ENCODE measurements at regions not wholly inside any gene's neighbourhood (a gene's known extent, or its start where the extent isn't known, plus 50 kb on each side); places are given as distances from the start of the nearest gene placed in this dataset.

DNA sequence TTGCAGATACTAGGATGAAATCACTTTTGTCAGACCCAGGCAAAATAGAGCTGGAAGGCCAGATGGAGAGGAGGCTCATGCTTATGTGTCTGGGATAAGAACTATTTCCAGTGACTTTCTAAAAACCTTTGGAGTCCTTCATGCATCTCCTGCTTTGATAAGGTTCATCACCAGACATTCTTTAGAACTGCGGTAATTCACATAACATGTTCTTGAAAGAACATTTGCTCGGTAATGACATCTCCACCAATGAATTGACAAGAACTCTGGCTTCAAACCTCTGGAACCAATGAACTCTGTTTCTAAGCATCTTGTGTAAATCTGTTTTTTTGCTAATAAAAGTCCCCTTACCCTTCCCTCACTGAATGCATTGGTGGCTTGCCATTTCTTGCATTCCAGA, 112.0 kb upstream of the KL start:
- Histone ChIP-seq H3K27me3 (ENCODE audit: insufficient read depth, low read length) (no peaks in the 10 kb centered on the region), H2BK12ac (ENCODE audit: insufficient read length, low read depth, low read length) (no peak overlapping the region), H2BK120ac (ENCODE audit: low read depth, low read length, poor library complexity, severe bottlenecking) (no peak overlapping the region), H3K23ac (ENCODE audit: insufficient read length, low read depth, low read length) (no peak overlapping the region), H3K14ac (ENCODE audit: insufficient read depth, low read length) (no peak overlapping the region), H3K4ac (ENCODE audit: low read depth, low read length) (no peak overlapping the region), H4K91ac (ENCODE audit: insufficient read length, low read depth, low read length) (no peak overlapping the region), H3K79me1 (ENCODE audit: insufficient read depth, low read depth, low read length, poor library complexity, severe bottlenecking) (no peaks in the 10 kb centered on the region), H3T11ph (ENCODE audit: low read length) (no peak overlapping the region), H2AK5ac (ENCODE audit: insufficient read length, low read length) (no peak overlapping the region), H4K8ac (replicated peaks; ENCODE audit: insufficient read length, low read depth, low read length) (no peak overlapping the region), H2BK5ac (ENCODE audit: insufficient read length, low read length) (no peak overlapping the region), H3K4me2 (ENCODE audit: insufficient read depth, insufficient read length, low read length) (no peak overlapping the region), H3K56ac (ENCODE audit: insufficient read length, low read depth, low read length) (no peak overlapping the region), H3K27ac (ENCODE audit: insufficient read length, low read depth, low read length) (no peak overlapping the region), H3K9ac (ENCODE audit: extremely low read depth, insufficient read length, low read length) (no peak overlapping the region), H2BK20ac (ENCODE audit: low read depth, low read length, poor library complexity, severe bottlenecking) (no peak overlapping the region), H3K79me2 (ENCODE audit: insufficient read depth, low read length) (no peaks in the 10 kb centered on the region), H4K20me1 (ENCODE audit: control insufficient read depth, insufficient read depth, insufficient read length) (no peaks in the 10 kb centered on the region), H3K9me3 (ENCODE audit: control insufficient read depth, low read depth, low read length) (no peaks in the 10 kb centered on the region), H3K23me2 (ENCODE audit: insufficient read length, low read depth, low read length, poor library complexity, severe bottlenecking) (no peaks in the 10 kb centered on the region), H2AFZ (ENCODE audit: low read length) (no peak overlapping the region), H2BK15ac (ENCODE audit: low read depth, low read length) (no peak overlapping the region), H3K4me1 (ENCODE audit: insufficient read depth, low read length) (peaks cover 5% of the 10 kb centered on the region; the same call in 1 of the 2 replicates), H3K18ac (ENCODE audit: insufficient read length, low read depth, low read length) (no peak overlapping the region), H4K5ac (ENCODE audit: insufficient read length, low read depth, low read length) (no peak overlapping the region)
- no peaks in the 10 kb centered on the region; the same call in 1 of the 2 replicates for H3K27me3 Mint-ChIP-seq (ENCODE audit: low read depth)
- no peaks in the 10 kb centered on the region; a peak in 1 of 7 replicates for H3K36me3 Mint-ChIP-seq (ENCODE audit: insufficient read depth in 1 of 3, low read depth in 3 of 3)
- H3K9me3 Mint-ChIP-seq, result no peaks in the 10 kb centered on the region; a peak in 2 of 5 replicates
- peaks cover 19 to 24% of the 10 kb centered on the region in 2 experiments for H3K4me1 Mint-ChIP-seq
- H3K4me3 Mint-ChIP-seq, result no peak overlapping the region
- TF ChIP-seq, protein P1, sequence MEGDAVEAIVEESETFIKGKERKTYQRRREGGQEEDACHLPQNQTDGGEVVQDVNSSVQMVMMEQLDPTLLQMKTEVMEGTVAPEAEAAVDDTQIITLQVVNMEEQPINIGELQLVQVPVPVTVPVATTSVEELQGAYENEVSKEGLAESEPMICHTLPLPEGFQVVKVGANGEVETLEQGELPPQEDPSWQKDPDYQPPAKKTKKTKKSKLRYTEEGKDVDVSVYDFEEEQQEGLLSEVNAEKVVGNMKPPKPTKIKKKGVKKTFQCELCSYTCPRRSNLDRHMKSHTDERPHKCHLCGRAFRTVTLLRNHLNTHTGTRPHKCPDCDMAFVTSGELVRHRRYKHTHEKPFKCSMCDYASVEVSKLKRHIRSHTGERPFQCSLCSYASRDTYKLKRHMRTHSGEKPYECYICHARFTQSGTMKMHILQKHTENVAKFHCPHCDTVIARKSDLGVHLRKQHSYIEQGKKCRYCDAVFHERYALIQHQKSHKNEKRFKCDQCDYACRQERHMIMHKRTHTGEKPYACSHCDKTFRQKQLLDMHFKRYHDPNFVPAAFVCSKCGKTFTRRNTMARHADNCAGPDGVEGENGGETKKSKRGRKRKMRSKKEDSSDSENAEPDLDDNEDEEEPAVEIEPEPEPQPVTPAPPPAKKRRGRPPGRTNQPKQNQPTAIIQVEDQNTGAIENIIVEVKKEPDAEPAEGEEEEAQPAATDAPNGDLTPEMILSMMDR (conservative IDR thresholded peaks at IDR 0.05), result no peak
- no peak for DNase-seq
- WGBS (ENCODE audit: extremely low coverage, insufficient read length, low lambda C conversion rate), result no CpG with 5 or more reads among the region's 2 CpGs
- H3K27ac Mint-ChIP-seq, result no peak overlapping the region

Data from H9 (cell line).